ENCODE measurements at regions not wholly inside any gene's neighbourhood (a gene's known extent, or its start where the extent isn't known, plus 50 kb on each side); places are given as distances from the start of the nearest gene placed in this dataset.

DNA sequence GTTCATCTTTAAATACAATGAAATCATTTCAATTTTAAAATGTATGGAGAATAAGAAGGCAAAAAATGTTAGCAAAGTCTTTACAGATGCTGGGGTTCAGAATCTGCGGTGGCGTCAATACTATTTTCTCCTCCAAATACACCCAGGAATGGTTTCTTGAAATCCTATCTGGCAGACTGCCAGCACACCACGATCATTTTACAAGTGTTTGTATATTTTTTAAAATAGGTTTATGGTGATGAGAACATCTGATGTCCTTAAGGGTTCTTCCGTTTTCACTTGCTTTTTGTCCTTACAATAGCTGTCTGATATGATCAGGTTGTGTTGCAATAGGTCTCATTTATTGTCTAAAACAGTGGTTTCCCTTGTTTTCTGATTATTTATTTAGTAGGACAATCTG lies 89.6 kb downstream of the CMPK2 start:
- Mint-ChIP-seq H3K9me3 (peaks cover 16% of the 10 kb centered on the region), H3K36me3 (no peaks in the 10 kb centered on the region)

DNA sequence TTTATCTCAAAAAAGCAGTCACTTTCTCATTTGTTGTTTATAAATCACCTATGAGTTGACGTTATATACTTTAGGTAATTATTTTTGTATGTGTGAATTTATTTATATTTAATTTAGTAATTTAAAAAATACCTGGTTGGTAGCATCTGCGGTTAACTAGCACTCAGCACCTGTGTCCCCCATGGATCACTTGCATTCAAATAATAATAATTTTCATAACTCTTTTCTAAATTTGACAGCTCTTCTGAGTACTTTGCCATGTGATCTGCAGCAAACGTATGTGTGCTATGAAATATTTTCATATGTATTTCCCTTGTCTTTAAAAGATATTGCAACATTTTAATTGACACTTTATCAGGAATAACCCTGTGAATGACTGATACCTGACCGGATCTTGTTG lies 88.1 kb downstream of the CMPK2 start:
- TF ChIP-seq, protein P1, sequence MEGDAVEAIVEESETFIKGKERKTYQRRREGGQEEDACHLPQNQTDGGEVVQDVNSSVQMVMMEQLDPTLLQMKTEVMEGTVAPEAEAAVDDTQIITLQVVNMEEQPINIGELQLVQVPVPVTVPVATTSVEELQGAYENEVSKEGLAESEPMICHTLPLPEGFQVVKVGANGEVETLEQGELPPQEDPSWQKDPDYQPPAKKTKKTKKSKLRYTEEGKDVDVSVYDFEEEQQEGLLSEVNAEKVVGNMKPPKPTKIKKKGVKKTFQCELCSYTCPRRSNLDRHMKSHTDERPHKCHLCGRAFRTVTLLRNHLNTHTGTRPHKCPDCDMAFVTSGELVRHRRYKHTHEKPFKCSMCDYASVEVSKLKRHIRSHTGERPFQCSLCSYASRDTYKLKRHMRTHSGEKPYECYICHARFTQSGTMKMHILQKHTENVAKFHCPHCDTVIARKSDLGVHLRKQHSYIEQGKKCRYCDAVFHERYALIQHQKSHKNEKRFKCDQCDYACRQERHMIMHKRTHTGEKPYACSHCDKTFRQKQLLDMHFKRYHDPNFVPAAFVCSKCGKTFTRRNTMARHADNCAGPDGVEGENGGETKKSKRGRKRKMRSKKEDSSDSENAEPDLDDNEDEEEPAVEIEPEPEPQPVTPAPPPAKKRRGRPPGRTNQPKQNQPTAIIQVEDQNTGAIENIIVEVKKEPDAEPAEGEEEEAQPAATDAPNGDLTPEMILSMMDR (IDR thresholded peaks at IDR 0.05), result no peak
- TF ChIP-seq EZH2 (IDR thresholded peaks at IDR 0.05) (no peak), EZH2phosphoT487 (IDR thresholded peaks at IDR 0.05) (no peak)
- no peaks in the 10 kb centered on the region for H3K36me3 Mint-ChIP-seq
- Histone ChIP-seq H3K79me2 (ENCODE audit: low read depth) (no peaks in the 10 kb centered on the region), H3K27ac (no peak overlapping the region), H4K20me1 (ENCODE audit: low read depth) (no peaks in the 10 kb centered on the region), H3K4me2 (no peak overlapping the region), H3F3A (ENCODE audit: low read depth) (no peaks in the 10 kb centered on the region), H3K27me3 (peaks cover 12% of the 10 kb centered on the region), H2AFZ (replicated peaks) (no peak overlapping the region), H3K9ac (no peak overlapping the region), H3K36me3 (peaks cover 4% of the 10 kb centered on the region), H3K4me1 (peaks cover 4% of the 10 kb centered on the region), H3K4me3 (no peak overlapping the region), H3K9me3 (ENCODE audit: low read depth) (peaks cover 4% of the 10 kb centered on the region)
- peaks cover 16% of the 10 kb centered on the region for H3K9me3 Mint-ChIP-seq
- DNase-seq (ENCODE audit: low spot score), result no peak
- peaks cover 4% of the 10 kb centered on the region for H3K27me3 Mint-ChIP-seq (ENCODE audit: insufficient read depth, low read depth)
- H3K27ac Mint-ChIP-seq, result no peak overlapping the region
- no peak overlapping the region for H3K4me3 Mint-ChIP-seq
- peaks cover 8% of the 10 kb centered on the region for H3K4me1 Mint-ChIP-seq

More for the DNA sequence above, 89.6 kb downstream of the CMPK2 start:
- Mint-ChIP-seq H3K4me1 (peaks cover 23% of the 10 kb centered on the region), H3K27me3 (ENCODE audit: insufficient read depth, low read depth) (peaks cover 6% of the 10 kb centered on the region), H3K27ac (no peak overlapping the region), H3K4me3 (no peak overlapping the region)
- H3F3A ChIP-seq (ENCODE audit: low read depth), result no peaks in the 10 kb centered on the region
- H3K9me3 ChIP-seq (ENCODE audit: low read depth), result peaks cover 4% of the 10 kb centered on the region
- H3K9ac ChIP-seq, result no peak overlapping the region
- H3K4me3 ChIP-seq, result no peak overlapping the region
- no peak for DNase-seq (ENCODE audit: low spot score)
- H3K27me3 ChIP-seq, result peaks cover 12% of the 10 kb centered on the region
- no peak overlapping the region for H3K27ac ChIP-seq
- no peak overlapping the region for H2AFZ ChIP-seq (replicated peaks)
- H3K4me1 ChIP-seq, result peaks cover 14% of the 10 kb centered on the region
- TF ChIP-seq, protein P1 (IDR thresholded peaks at IDR 0.05), result no peak
- TF ChIP-seq EZH2 (IDR thresholded peaks at IDR 0.05) (no peak), EZH2phosphoT487 (IDR thresholded peaks at IDR 0.05) (no peak)
- H3K79me2 ChIP-seq (ENCODE audit: low read depth), result no peaks in the 10 kb centered on the region
- no peak overlapping the region for H3K4me2 ChIP-seq
- H4K20me1 ChIP-seq (ENCODE audit: low read depth), result no peaks in the 10 kb centered on the region
- H3K36me3 ChIP-seq, result peaks cover 4% of the 10 kb centered on the region

DNA sequence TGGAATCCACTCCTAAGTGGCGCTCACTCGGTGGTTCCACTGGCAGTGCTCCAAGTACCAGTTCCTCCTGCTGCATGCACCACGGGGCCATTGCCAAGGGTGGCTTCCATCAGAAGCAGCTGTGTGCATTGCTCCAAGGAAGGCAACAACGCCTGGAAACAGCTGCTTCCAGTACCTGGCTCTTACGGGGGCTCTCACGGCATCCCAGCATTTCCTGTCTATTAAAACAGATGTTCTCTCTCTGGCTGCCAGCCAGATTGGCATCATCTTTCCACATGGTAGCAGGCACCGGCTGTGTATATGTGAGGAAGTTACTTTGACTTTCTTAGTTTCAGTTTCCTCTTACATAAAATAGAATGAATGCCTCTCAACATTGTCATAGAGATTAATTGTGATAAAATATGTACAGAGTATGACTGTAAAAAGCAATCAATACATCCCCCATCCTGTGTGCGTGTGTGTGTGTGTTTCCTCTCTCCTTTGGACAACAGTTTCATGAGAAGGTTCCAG lies 84.9 kb downstream of the CMPK2 start:
- peaks cover 4% of the 10 kb centered on the region for H3K36me3 ChIP-seq
- H3K9me3 ChIP-seq (ENCODE audit: low read depth), result peaks cover 4% of the 10 kb centered on the region
- Mint-ChIP-seq H3K36me3 (no peaks in the 10 kb centered on the region), H3K27ac (no peak overlapping the region), H3K4me3 (no peak overlapping the region), H3K9me3 (peaks cover 14% of the 10 kb centered on the region), H3K4me1 (no peaks in the 10 kb centered on the region), H3K27me3 (ENCODE audit: insufficient read depth, low read depth) (peaks cover 6% of the 10 kb centered on the region)
- H3K79me2 ChIP-seq (ENCODE audit: low read depth), result no peaks in the 10 kb centered on the region
- no peak for DNase-seq (ENCODE audit: low spot score)
- H3K4me3 ChIP-seq, result no peak overlapping the region
- H3K4me1 ChIP-seq, result no peaks in the 10 kb centered on the region
- no peak overlapping the region for H3K9ac ChIP-seq
- H3K27ac ChIP-seq, result no peak overlapping the region
- H2AFZ ChIP-seq (replicated peaks), result no peak overlapping the region
- no peaks in the 10 kb centered on the region for H3F3A ChIP-seq (ENCODE audit: low read depth)
- H4K20me1 ChIP-seq (ENCODE audit: low read depth), result no peaks in the 10 kb centered on the region
- TF ChIP-seq, protein P1 (IDR thresholded peaks at IDR 0.05), result no peak
- TF ChIP-seq EZH2phosphoT487 (IDR thresholded peaks at IDR 0.05) (no peak), EZH2 (IDR thresholded peaks at IDR 0.05) (no peak)
- H3K4me2 ChIP-seq, result no peak overlapping the region
- no peaks in the 10 kb centered on the region for H3K27me3 ChIP-seq

Measured in neural progenitor cell (in vitro differentiated cells).